HG02943 (cell line): ENCODE measurements at regions not wholly inside any gene's neighbourhood (a gene's known extent, or its start where the extent isn't known, plus 50 kb on each side); places are given as distances from the start of the nearest gene placed in this dataset.

Source experiments
- ATAC-seq: cut with Tn5 transposase; IDR thresholded peaks from one replicate; pipeline ENCODE4 v1.9.1; 2021; ENCODE audit warnings: mild to moderate bottlenecking, low read depth, moderate library complexity; ENCODE audit not compliant: unreplicated experiment

DNA sequence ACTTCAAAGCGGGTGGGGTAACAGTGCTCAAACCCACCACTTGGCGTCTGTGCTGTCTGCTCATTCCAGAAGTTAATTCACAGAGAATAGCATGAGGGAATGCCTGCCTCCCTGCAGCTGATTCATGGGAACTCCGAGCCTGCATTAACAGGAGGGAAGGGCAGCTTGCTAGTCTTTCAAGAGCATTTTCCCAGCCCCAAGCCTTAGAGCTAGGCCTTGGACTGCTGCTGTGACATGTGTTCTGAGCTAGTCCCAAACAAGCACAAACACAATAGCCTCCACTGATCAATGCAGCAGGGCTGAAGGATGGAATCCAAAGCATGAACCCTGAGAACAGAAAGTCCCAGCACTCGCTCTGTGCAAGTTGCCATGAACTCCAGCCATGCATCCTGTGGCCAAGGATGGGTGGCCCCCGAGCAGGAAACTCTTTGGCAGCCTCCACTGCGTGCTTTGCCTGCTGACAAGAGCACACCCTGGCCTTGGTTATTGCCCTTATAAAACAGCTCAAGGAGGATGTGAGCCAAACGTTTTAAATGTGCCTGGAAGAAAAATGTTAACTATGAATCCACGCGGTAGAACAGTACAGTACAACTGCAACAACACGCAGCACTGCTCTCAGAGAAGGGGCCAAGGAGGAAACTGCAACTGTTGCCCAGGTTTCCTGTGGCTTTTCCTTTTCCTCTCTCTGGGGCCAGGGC, 653.1 kb upstream of the KLF4 start:
- no peak for ATAC-seq

DNA sequence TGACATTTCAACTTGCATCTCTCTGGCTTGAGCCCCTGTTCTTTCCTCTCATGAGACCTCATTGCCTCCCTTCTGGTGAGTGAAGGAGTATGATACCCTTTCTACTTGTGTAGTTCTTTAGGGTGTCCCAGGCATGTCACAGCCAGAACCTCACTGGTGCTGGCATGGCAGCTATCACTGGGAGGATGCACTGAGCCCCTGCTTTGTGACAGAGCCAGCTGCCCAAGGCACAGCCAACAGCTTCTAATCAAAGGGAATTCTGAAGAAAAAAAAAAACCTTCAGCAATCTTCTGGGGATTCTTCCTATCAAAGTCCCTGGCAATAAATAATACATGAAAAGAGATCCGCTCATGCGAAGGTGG, 652.6 kb upstream of the KLF4 start:
- no peak for ATAC-seq

- ATAC-seq: no peak
Measured at GRCh38 chr9:108139900-108140299, 650.3 kb upstream of the KLF4 start.

- no peak for ATAC-seq
Measured at GRCh38 chr9:108138516-108138915, 648.9 kb upstream of the KLF4 start.

GRCh38 chr9:108136656-108137055, 647.1 kb upstream of the KLF4 start:
- no peak for ATAC-seq

DNA sequence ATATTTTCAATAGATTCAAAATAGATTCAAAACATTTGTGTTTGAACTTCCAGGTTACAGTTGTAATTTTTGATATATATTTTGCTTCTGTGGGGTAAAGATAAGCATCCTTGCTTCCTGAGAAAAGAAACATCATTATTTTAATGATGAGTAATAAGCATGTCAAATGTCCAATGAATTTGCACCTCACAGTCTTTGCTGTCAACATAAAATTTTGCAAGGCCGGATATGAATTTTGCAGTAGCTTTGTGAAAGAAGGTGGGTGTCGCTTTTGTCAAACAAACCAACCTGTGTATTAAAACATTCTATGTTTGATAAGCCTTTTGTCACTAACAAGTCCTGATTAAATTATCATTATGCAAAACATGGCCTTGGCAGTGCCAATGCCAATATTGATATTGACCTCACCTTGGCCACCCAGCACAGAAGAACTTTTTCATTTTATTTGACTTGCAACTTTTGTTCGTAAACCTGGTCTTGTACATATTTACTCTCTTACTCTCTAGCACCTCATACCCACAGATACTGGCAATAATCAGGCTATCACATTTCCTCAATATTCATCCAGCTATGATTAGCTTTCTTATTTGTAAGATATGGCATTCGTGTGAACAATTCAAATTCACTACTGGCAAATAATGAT, 645.0 kb upstream of the KLF4 start:
- ATAC-seq: no peak

DNA sequence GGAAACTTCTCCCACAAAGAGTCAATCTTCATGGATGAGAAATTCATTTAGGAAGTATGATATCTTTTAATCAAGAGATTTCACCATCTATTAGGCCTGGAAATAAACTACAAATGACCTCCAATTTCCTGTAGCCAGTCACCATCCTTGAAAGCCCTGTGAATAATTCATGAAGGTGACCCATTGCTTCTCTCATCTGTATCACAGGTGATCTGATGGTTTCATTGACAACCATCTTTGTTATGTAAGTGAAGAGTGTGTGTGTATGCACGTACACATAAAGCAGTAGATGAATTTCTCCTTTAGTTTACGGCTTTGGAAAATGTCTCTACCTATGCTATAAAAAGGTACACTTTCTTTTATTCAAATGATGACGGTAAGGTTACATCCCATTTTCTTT, 644.1 kb upstream of the KLF4 start:
- no peak for ATAC-seq

GRCh38 chr9:108133101-108133500, 643.5 kb upstream of the KLF4 start:
- ATAC-seq: no peak

GRCh38 chr9:108130905-108131304, 641.3 kb upstream of the KLF4 start:
- ATAC-seq: no peak

DNA sequence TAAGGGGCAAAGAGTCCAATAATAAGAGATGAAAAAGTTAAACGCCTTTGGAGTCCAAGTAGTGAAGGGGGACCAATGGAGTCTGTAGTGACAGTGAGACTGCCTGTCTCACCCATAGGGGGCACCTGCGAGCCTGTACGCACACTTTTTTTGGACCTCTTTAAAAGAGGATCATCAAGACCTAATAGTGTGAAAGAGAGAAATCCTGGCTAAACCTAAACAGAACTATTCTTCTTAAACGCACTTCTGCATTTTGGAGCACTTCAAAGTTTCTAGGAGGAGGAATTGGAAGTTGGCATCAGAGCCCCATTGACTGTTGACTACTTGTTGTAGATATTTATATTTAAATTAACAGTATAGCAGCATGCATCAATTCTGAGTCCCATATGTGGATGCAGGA, 636.1 kb upstream of the KLF4 start:
- no peak for ATAC-seq

DNA sequence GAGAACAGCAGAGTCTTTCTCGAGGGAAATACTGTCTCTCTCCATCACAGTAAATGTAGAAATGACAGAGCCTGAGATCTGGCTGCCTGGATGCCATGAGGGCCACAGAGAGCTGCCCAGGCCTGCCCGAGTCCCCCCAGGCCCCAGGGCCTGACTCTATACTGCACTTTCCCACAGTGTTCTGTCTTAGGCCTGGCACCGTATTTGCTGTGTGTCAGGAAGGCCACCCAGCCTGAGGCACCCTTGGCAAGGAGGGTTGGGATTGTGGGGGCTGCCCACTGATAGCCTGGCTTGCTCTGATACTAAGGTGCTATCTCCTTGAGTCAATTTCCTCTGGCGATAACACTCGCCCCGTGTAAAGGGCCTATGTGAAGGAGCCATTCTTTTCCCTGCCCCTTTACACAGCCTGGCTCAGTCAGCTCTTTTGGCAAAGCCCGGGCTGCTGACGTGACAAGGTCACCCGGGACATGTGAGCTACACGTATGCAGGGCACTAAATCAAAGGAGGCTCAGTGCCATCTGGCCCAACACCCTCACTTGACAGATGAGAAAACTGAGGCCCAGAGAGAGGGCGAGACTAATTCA, 630.1 kb upstream of the KLF4 start:
- no peak for ATAC-seq

GRCh38 chr9:108117795-108118194, 628.2 kb upstream of the KLF4 start:
- ATAC-seq: no peak

DNA sequence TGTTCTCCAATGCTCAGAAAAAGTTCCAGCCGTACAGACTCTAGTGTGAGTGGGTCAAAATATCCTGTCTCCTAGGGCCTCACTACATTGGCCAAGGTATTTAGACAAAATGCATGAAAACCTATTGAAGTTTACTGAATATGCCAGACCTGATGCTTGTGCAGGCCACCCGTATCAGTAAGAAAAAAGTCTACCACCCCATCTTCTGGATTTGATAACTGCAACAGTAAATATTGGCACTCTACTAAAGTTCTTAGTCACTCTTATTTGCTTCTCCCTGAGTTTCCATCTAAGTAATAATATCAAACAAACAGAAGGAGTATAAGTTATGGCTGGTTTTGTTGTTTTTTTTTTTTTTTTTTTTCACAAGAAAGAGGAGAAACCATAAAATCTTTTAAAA, 627.7 kb upstream of the KLF4 start:
- ATAC-seq: no peak

DNA sequence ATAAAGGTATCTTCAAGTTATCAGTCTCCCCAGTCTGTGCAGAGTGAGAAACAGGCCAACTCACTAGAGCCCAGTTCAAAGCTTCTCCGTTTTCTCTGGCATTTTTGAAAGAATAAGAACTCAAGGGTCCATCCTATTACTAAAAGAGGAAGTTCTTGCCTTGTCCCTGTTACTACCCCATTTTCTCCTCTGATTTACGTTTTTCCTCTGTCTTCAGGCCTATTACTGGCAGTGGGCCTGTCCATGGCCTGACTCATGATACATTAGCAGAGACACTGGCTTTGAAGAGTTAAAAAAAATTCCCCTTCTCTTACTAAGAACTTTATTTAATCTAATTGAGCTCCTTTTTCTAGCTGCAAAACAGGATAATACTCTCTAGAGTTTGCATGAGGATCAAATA, 624.0 kb upstream of the KLF4 start:
- ATAC-seq: no peak

DNA sequence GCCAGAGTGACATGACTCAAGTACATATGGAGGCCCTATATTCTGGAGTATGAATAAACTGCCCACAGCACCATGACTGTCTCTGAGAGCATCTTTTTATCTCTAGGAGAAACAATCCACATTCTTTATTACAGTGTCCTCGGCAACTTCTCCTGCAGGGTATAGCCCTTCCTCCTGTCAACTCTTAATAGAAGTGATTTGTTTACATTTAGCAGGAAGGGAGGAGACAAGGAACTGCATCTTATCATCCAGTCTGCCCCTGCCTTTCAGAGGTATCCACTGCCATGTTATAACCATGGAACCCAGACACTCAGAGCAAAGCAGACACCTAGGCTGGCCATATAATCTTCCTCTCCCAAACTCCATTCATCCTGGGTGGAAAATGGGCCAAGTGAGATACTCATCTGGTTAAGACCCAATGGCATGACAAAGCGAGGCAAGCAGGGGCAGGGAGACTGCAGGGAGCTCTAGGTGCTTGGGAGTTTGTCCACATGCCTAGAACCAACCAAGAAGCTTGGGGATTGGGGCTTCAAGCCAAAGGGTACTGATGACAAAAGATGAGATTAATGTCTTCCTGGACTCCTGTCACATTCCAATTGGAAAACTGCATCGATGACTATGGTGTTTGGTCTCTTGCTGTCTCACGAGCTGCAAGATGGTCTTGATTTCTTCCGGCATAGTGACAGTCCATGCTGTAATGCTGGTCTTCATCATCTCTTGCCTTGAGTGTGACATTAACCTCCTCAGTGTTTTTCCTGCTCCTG, 620.5 kb upstream of the KLF4 start:
- no peak for ATAC-seq

GRCh38 chr9:108108852-108109448, 619.4 kb upstream of the KLF4 start:
- ATAC-seq: no peak

- ATAC-seq: no peak
Measured at GRCh38 chr9:108108280-108108851, 618.8 kb upstream of the KLF4 start.

- ATAC-seq: no peak
Measured at GRCh38 chr9:108105885-108106284, 616.3 kb upstream of the KLF4 start.

DNA sequence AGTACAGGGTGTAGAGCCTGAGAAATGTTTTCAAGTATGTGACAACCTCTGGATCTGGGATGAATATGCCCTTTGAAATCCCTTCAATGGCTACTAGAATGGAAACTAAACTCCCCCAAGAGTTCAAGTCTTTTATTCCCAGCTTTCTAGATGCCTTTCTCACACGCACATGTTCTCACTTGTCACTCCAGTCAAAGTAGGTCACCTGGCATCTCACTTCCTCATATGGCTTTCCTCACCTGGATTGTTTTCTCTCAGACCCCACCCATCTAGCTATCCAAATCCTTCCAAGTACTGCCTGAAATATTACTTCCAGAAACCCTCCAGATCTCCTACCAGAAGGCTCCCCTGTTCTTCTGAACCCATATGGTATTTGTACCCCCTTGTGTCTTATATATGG, 615.4 kb upstream of the KLF4 start:
- ATAC-seq: no peak

- ATAC-seq: no peak
Measured at GRCh38 chr9:108103046-108103693, 613.6 kb upstream of the KLF4 start.
